HFFc6 (cell line): ENCODE measurements at regions not wholly inside any gene's neighbourhood (a gene's known extent, or its start where the extent isn't known, plus 50 kb on each side); places are given as distances from the start of the nearest gene placed in this dataset.
"Not testable (repeated sequence)": the region's sequence is repeated elsewhere in the genome, so short reads cannot be mapped to it uniquely, and the experiment has no call there.

Source experiments
- DNase-seq: peaks from one replicate; pipeline ENCODE4 v3.0.0-alpha.2; 2018
- H3K27ac Mint-ChIP-seq: 2 replicates; pipeline ENCODE4 v1.8.0; 2020; ENCODE audit warnings: mild to moderate bottlenecking, mixed read lengths
- H3K27me3 Mint-ChIP-seq: 2 replicates; pipeline ENCODE4 v1.8.0; 2021; ENCODE audit warnings: mild to moderate bottlenecking, moderate library complexity, mixed read lengths; ENCODE audit not compliant: insufficient read depth
- H3K36me3 Mint-ChIP-seq: 2 replicates; pipeline ENCODE4 v1.8.0; 2021; ENCODE audit warnings: low read depth, mixed read lengths
- H3K4me1 Mint-ChIP-seq: 2 replicates; pipeline ENCODE4 v1.8.0; 2020; ENCODE audit warnings: low read depth, mixed read lengths
- H3K4me3 Mint-ChIP-seq: 2 replicates; pipeline ENCODE4 v1.8.0; 2020; ENCODE audit warnings: mild to moderate bottlenecking, moderate library complexity, mixed read lengths
- H3K9me3 Mint-ChIP-seq: 2 replicates; pipeline ENCODE4 v1.8.0; 2020; ENCODE audit warnings: mild to moderate bottlenecking, mixed read lengths
- CTCF ChIP-seq: fragments of 200-600 bp; sonication (generic); IDR thresholded peaks from 2 replicates; pipeline ENCODE4 v1.5.0; 2021; ENCODE audit warnings: antibody characterized with exemption, mild to moderate bottlenecking

- DNase-seq, H3K4me1 Mint-ChIP-seq, H3K27me3 Mint-ChIP-seq, H3K27ac Mint-ChIP-seq, H3K36me3 Mint-ChIP-seq, H3K4me3 Mint-ChIP-seq, H3K9me3 Mint-ChIP-seq: not testable (repeated sequence)
Observed at GRCh38 chr21:25531538-25532250, 75.6 kb downstream of the MRPL39 start.

- Mint-ChIP-seq H3K27me3 (no peaks in the 10 kb centered on the region; the same call in none of the 2 replicates), H3K9me3 (no peaks in the 10 kb centered on the region), H3K36me3 (no peaks in the 10 kb centered on the region), H3K4me1 (no peaks in the 10 kb centered on the region), H3K4me3 (no peak overlapping the region), H3K27ac (no peak overlapping the region)
- no peak for DNase-seq
- TF ChIP-seq CTCF, result no peak
Observed at GRCh38 chr21:25528515-25528914, 78.8 kb downstream of the MRPL39 start.

GRCh38 chr21:25518491-25518911 lies 88.8 kb downstream of the MRPL39 start:
- H3K27ac Mint-ChIP-seq, result no peak overlapping the region
- no peak for DNase-seq
- H3K4me3 Mint-ChIP-seq, result no peak overlapping the region
- TF ChIP-seq CTCF, result no peak
- H3K27me3 Mint-ChIP-seq, result peaks cover 8% of the 10 kb centered on the region
- no peaks in the 10 kb centered on the region for H3K36me3 Mint-ChIP-seq
- H3K4me1 Mint-ChIP-seq, result peaks cover 5% of the 10 kb centered on the region; the same call in 1 of the 2 replicates
- H3K9me3 Mint-ChIP-seq, result no peaks in the 10 kb centered on the region

GRCh38 chr21:25515484-25516405 lies 91.5 kb downstream of the MRPL39 start:
- no peak for DNase-seq
- Mint-ChIP-seq H3K27ac (no peak overlapping the region), H3K36me3 (no peaks in the 10 kb centered on the region), H3K27me3 (peaks cover 4% of the 10 kb centered on the region; the same call in 1 of the 2 replicates), H3K4me1 (peaks cover 5% of the 10 kb centered on the region; the same call in 1 of the 2 replicates), H3K4me3 (no peak overlapping the region), H3K9me3 (no peaks in the 10 kb centered on the region)
- no peak for TF ChIP-seq CTCF

GRCh38 chr21:25513810-25514209 lies 93.5 kb downstream of the MRPL39 start:
- Mint-ChIP-seq H3K27ac (no peak overlapping the region), H3K27me3 (peaks cover 1% of the 10 kb centered on the region), H3K4me3 (no peak overlapping the region), H3K9me3 (no peaks in the 10 kb centered on the region), H3K36me3 (no peaks in the 10 kb centered on the region), H3K4me1 (peaks cover 5% of the 10 kb centered on the region; the same call in 1 of the 2 replicates)
- no peak for TF ChIP-seq CTCF
- DNase-seq, result no peak
